ENCODE measurements at regions not wholly inside any gene's neighbourhood (a gene's known extent, or its start where the extent isn't known, plus 50 kb on each side); places are given as distances from the start of the nearest gene placed in this dataset.

- intact Hi-C loops (cut with DNase I; ENCODE audit: low total_unique reads), result no loop called here
- 77 to 81% methylated on average over 3 of the region's 3 CpGs for WGBS, 2 donors
Measured at GRCh38 chr2:49830846-49831245, 676.5 kb upstream of the FSHR start.

DNA sequence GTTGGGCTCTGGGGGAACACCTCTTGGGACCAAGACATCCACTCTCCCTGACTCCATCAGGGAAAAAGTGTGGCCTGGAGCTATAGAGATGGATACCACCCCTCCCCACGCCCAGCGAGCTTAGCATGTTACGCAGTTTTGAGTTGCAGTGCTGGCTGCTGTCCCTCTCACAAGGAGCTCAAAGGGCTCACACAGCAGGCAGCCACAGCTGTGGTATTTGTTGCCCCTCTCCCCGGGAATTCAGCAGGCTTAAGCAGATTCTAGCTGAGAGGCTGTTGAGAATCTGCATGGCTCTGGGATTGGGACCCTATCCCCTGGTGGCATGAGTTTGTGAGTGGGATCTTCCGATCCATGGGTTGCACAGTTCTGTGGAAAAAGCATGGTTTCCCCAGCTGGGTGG is 673.1 kb upstream of the FSHR start:
- WGBS, 2 donors, result 79 to 88% methylated on average over 3 to 5 of the region's 5 CpGs
- intact Hi-C loops (cut with DNase I; ENCODE audit: low total_unique reads), result no loop called here
- no peak for DNase-seq (ENCODE audit: low spot score in 2 of 2)
- no peak for TF ChIP-seq POLR2A (IDR thresholded peaks at IDR 0.05)
- TF ChIP-seq, protein P1, sequence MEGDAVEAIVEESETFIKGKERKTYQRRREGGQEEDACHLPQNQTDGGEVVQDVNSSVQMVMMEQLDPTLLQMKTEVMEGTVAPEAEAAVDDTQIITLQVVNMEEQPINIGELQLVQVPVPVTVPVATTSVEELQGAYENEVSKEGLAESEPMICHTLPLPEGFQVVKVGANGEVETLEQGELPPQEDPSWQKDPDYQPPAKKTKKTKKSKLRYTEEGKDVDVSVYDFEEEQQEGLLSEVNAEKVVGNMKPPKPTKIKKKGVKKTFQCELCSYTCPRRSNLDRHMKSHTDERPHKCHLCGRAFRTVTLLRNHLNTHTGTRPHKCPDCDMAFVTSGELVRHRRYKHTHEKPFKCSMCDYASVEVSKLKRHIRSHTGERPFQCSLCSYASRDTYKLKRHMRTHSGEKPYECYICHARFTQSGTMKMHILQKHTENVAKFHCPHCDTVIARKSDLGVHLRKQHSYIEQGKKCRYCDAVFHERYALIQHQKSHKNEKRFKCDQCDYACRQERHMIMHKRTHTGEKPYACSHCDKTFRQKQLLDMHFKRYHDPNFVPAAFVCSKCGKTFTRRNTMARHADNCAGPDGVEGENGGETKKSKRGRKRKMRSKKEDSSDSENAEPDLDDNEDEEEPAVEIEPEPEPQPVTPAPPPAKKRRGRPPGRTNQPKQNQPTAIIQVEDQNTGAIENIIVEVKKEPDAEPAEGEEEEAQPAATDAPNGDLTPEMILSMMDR (IDR thresholded peaks at IDR 0.05), result no peak
- no peak overlapping the region for H3K4me3 ChIP-seq (ENCODE audit: low read depth, poor library complexity, severe bottlenecking)

More at GRCh38 chr2:49830846-49831245, 676.5 kb upstream of the FSHR start:
- H3K4me3 ChIP-seq (ENCODE audit: low read depth, poor library complexity, severe bottlenecking), result no peak overlapping the region
- TF ChIP-seq POLR2A (IDR thresholded peaks at IDR 0.05), result no peak
- TF ChIP-seq, protein P1 (IDR thresholded peaks at IDR 0.05), result no peak
- no peak for DNase-seq (ENCODE audit: low spot score in 2 of 2)

- no peak for TF ChIP-seq POLR2A (IDR thresholded peaks at IDR 0.05)
- TF ChIP-seq, protein P1 (IDR thresholded peaks at IDR 0.05), result no peak
- no peak for DNase-seq (ENCODE audit: low spot score in 2 of 2)
- intact Hi-C loops (cut with DNase I; ENCODE audit: low total_unique reads), result no loop called here
- H3K4me3 ChIP-seq (ENCODE audit: low read depth, poor library complexity, severe bottlenecking), result no peak overlapping the region
- WGBS, 2 donors, result 59 to 63% methylated on average over 1 of the region's 1 CpG
Measured at GRCh38 chr2:49813208-49813607, 658.9 kb upstream of the FSHR start.

DNA sequence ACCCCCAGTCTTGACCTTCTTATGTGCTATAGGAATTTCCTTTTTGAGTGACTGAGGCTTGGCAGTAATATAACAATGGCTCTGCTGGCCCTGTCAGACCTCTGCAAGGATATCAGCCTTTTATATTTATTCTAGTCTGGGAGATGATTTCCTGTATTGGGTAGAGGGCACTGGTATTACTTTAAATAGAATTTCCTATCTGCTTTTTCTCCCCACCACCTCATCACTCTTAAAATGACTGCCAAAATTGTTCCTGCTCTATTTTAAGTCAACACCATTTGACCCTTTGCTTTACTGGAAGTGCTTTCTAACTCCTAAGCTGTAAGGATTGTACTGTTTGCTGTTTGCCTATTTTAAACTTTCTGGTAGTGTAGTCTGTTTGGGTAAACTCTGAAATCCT is 658.4 kb upstream of the FSHR start:
- intact Hi-C loops (cut with DNase I; ENCODE audit: low total_unique reads), result no loop called here
- DNase-seq (ENCODE audit: low spot score in 2 of 2), result no peak
- H3K4me3 ChIP-seq (ENCODE audit: low read depth, poor library complexity, severe bottlenecking), result no peak overlapping the region
- TF ChIP-seq, protein P1 (IDR thresholded peaks at IDR 0.05), result no peak
- TF ChIP-seq POLR2A (IDR thresholded peaks at IDR 0.05), result no peak

GRCh38 chr2:49811502-49811901 is 657.2 kb upstream of the FSHR start:
- no peak for DNase-seq (ENCODE audit: low spot score in 2 of 2)
- WGBS, 2 donors, result 88 to 93% methylated on average over 4 of the region's 4 CpGs
- intact Hi-C loops (cut with DNase I; ENCODE audit: low total_unique reads), result no loop called here
- H3K4me3 ChIP-seq (ENCODE audit: low read depth, poor library complexity, severe bottlenecking), result no peak overlapping the region
- TF ChIP-seq POLR2A (IDR thresholded peaks at IDR 0.05), result no peak
- TF ChIP-seq, protein P1 (IDR thresholded peaks at IDR 0.05), result no peak

GRCh38 chr2:49807689-49808088 is 653.4 kb upstream of the FSHR start:
- no peak for DNase-seq (ENCODE audit: low spot score in 2 of 2)
- TF ChIP-seq, protein P1 (IDR thresholded peaks at IDR 0.05), result no peak
- no peak for TF ChIP-seq POLR2A (IDR thresholded peaks at IDR 0.05)
- intact Hi-C loops (cut with DNase I; ENCODE audit: low total_unique reads), result no loop called here
- no peak overlapping the region for H3K4me3 ChIP-seq (ENCODE audit: low read depth, poor library complexity, severe bottlenecking)
